Stimulated activated CD4-positive, alpha-beta T cell treated with anti-CD3 and anti-CD28 coated beads, Interleukin-15, amount 100 ng/mL, for 24 hours (primary cell): ENCODE measurements at regions not wholly inside any gene's neighbourhood (a gene's known extent, or its start where the extent isn't known, plus 50 kb on each side); places are given as distances from the start of the nearest gene placed in this dataset.
"Not testable (repeated sequence)": the region's sequence is repeated elsewhere in the genome, so short reads cannot be mapped to it uniquely, and the experiment has no call there.

Source experiments
- DNase-seq: peaks from one replicate; pipeline ENCODE4 v3.0.0-alpha.2; 2020

DNA sequence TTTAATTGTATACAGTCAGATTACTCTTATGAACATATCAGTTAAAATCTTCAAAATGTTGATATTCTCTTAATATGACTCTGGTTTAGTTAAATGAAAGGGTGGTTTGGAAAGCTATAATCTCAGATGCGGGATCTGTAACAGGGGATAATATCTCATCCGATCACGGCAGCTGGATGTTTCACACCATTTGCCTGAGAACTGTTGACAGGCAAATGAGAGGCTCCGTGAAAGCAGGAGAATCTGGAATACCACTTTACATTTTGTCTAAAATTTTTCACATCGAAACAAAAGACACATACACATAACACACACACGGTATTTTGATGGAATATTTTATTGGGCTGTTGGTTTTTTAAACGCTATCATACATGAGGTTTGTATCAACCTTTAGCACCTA, 518.6 kb upstream of the SLC39A10 start:
- no peak for DNase-seq

- not testable (repeated sequence) for DNase-seq
Measured at GRCh38 chr2:195125889-195126288, 531.1 kb upstream of the SLC39A10 start.

DNA sequence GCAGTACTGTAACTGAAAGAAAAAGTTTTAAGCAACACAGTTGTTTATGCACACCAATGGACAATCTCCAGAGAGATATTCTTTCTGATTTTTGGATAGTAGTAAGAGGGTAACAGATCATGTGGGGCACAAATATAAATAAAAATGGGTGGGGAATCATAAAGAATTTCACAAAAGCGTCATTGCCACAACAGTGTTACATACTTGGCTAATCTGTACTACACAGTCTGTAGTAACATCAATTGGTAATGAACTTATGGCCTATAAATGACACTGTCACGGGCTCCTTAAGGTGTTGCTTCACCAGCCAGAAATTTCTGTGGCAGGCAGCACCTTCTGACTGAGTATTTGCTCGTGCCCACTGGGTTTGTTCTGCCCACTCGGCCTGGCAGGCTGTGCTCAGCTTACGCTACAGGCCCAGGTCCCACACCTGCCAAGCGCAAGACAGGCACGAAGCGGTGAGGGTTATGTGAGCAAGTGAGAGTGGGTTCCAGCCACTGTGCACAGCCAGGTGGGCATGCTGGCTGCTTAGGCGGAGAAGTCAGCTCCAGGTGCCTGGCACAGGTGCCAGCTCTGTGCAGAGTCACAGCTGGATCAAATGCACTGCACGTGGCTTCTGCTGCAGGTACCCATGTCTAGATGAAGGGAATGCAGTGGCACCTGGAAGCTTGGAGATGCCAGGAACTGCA, 532.5 kb upstream of the SLC39A10 start:
- DNase-seq = no peak

DNA sequence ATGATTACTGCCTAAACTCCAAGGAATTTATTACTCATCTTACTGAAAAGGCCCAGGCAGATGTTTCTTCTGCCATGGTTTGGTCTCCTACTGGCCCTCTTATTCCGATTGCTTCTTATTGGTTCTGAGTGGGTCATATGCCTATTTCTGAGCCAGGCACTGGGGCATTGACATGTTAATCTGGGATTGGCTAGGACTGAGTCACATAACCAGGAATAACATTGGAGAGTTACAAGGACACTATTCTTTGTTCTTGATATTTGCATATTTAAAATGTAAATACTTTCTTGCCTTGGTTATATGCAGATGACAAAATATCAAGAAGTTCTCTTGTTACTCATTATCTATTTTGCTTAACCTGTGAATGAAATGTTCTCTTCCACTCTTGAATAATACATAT, 534.4 kb upstream of the SLC39A10 start:
- DNase-seq = no peak

GRCh38 chr2:195121341-195121740, 535.7 kb upstream of the SLC39A10 start:
- no peak for DNase-seq

DNA sequence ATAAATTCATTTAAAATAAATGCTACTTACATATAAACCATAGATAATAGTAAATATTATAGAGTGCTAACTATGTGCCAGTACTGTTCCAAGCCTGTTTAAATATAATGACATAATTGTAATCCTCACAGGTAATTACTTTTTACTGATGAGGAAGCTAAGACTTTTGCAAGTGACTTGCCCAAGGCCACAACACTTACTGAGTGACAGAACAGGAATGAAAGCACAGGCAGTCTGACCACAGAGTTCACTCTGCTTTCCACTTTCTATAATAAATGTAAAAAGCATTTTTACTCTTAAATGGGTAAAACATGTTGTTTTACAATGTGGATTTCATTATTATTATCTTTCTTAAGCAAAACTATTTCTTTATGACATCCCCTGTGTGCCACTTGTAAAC, 537.8 kb upstream of the SLC39A10 start:
- no peak for DNase-seq

DNA sequence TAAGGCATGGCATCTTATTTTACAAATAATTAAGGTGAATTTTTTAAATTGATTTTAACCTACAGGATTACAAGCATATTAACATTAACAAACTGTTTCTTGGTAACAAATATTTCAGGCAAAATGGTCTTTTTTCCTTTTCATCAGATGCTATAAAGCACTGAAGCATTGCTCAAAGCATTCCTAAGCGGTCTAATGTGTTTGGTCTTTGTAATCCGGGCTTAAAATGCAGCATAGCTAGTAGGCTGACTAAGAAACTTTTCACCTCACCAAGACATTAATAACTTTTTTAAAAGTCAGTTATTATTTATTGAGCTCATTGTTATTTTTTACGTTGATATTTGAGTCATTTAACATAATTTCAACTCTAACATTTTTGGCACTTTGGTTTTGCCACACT, 538.8 kb upstream of the SLC39A10 start:
- DNase-seq = no peak

DNA sequence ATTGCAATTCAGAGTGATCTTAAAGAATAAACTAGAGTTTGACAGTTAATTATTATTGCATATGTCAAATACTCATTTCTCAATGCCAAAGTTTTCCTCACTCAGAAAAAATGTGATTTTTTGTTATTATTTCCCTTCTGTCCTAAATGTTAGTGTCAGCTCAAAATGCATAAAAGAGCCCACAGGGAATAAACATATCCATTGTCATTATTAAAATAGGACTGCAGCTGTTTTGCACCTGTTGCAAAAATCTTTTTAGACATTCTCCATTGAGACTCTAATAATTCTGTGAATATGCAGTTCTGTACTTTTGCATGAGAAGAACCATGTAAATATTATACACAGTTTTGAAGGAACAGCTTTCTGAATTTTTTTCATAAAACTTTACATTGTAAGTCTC, 540.0 kb upstream of the SLC39A10 start:
- no peak for DNase-seq

- DNase-seq = no peak
Measured at GRCh38 chr2:195115738-195116137, 541.3 kb upstream of the SLC39A10 start.

- DNase-seq = no peak
Measured at GRCh38 chr2:195108182-195108581, 548.8 kb upstream of the SLC39A10 start.

- no peak for DNase-seq
Measured at GRCh38 chr2:195106681-195107380, 550.2 kb upstream of the SLC39A10 start.

DNA sequence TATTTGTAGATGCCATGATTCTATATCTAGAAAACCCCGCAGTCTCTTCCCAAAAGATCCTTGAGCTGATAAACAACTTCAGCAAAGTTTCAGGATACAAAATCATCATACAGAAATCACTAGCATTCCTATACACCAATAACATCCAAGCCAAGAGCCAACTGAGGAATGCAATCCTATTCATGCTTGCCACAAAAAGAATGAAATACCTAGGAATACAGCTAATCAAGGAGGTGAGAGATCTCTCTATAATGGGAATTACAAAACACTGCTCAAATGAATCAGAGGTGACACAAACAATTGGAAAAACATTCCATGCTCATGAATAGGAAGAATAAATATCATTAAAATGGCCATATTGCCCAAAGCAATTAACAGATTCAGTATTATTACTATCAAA, 551.4 kb upstream of the SLC39A10 start:
- no peak for DNase-seq

DNA sequence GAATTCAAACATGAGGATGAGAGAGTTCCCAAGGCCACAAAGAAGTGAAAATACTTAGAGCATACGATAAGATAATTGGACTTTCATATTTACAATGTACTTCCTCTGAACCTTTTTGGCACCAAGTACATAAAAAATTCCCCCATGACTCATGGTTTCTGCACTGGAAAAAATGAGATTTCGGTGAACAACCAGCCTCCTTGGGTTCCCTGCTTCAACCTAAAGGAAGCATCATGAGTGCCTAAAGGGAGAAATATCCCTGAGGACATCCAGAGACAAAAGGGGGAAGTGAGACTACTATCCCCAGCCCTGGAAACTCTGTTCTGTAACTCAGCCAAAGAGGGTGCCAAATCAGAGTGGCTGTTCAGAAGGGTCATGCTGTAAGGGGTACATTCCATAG, 562.7 kb upstream of the SLC39A10 start:
- DNase-seq = no peak

DNA sequence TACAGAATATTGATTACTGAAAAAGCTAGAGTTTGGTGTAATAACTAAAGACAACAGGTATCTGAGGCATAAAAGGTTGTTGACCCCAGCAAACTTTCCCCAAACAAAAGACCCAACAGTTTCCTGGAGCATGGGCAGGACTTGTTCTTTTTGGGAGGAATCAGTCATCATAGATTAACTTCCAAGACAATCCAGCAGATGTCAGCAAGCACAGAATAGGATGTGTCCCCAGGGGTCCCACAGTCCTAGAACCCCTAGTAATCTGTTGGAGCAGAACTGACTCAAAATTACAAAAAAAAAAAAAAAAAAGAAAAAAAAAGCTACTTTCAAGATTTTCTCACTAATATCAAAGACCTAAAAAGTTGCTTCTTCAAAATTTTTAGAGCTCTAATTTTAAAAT, 564.7 kb upstream of the SLC39A10 start:
- no peak for DNase-seq

DNA sequence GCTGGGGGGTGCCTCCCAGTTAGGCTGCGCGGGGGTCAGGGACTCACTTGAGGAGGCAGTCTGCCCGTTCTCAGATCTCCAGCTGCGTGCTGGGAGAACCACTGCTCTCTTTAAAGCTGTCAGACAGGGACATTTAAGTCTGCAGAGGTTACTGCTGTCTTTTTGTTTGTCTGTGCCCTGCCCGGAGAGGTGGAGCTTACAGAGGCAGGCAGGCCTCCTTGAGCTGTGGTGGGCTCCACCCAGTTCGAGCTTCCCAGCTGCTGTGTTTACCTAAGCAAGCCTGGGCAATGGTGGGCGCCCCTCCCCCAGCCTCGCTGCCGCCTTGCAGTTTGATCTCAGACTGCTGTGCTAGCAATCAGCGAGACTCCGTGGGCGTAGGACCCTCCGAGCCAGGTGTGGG, 584.2 kb upstream of the SLC39A10 start:
- not testable (repeated sequence) for DNase-seq

GRCh38 chr2:195057001-195057400, 600.0 kb upstream of the SLC39A10 start:
- no peak for DNase-seq

GRCh38 chr2:195055996-195056395, 601.0 kb upstream of the SLC39A10 start:
- DNase-seq = no peak

DNA sequence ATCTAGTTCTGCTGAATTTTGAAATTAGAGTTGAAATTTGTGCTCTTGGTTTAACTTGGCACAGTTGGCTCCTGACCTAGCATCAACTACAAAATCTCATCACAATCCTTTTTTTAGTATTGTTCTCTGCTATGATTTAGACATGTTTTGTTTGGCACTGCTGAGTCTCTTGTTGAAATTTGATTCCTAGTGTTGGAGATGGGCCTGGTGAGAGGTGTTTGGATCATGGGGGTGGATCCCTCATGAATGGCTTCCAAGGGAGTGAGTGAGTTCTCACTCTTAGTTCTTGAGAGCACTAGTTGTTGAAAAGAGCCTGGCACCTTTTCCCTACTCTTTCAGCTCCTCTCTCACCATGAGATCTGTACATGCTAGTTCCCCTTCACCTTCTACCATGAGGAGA, 605.6 kb upstream of the SLC39A10 start:
- no peak for DNase-seq

DNA sequence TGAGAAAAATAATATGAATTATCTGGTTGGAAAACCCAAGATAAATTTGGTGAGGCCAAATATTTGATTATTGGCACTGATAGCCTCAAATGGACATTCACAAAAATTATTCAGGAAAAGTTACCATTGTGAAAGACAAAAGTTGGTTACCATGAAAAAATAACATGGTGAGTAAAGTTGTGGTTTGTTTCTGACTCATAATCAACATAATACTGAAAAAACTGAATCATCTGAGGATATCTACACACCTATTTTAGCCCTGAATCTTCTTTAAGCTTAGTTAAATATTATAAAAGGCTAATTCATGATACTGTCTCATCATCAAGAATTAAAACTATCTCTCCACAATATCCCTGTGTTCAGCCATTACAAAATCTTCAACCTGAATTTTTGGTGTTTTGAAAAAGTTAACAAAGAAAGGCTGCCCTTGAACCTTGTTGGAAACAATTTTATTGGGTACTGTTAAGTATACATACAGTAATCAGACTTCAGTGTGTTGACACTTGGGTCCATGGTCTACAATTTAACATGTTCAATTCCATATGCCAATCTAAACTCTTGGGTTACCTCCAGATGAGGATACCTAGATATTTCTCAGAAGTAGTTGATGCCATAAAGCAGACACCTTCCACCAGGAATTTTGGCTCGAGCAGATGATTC, 607.5 kb upstream of the SLC39A10 start:
- no peak for DNase-seq

DNA sequence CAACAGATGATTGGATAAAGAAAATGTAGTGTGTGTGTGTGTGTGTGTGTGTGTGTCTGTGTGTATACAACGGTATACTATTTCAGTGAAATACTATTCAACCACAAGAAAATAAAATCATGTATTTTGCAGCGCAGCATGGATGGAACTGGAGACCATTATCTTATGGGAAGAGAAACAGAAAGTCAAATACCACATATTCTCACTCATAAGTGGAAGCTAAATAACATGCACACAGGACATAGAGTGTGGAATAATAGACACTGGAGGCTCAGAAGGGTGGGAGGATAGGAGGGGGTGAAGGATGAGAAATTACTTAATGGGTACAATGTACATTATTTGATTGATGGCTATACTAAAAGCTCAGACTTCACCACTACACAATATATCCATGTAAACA, 609.1 kb upstream of the SLC39A10 start:
- no peak for DNase-seq

GRCh38 chr2:195044801-195045200, 612.2 kb upstream of the SLC39A10 start:
- no peak for DNase-seq

- no peak for DNase-seq
Measured at GRCh38 chr2:195038153-195038552, 618.9 kb upstream of the SLC39A10 start.

DNA sequence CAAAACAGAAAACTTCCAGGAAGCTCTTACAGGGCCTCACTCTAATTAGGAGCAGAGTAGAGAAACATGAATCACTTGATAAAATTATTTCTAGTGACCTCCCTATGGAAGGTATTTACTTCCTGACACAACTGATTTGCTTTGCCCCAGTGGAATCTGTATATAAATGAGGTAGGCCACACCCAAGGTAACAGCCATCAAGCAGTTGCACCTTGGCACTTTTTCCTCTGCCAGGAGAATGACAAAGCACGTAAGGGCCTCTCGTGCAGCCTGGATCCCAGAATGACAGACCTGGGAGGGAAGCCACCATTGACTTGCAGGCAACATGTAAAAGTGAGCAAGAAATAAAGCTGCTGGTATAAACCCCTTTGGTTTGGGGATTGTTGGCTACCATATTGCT, 620.0 kb upstream of the SLC39A10 start:
- no peak for DNase-seq

DNA sequence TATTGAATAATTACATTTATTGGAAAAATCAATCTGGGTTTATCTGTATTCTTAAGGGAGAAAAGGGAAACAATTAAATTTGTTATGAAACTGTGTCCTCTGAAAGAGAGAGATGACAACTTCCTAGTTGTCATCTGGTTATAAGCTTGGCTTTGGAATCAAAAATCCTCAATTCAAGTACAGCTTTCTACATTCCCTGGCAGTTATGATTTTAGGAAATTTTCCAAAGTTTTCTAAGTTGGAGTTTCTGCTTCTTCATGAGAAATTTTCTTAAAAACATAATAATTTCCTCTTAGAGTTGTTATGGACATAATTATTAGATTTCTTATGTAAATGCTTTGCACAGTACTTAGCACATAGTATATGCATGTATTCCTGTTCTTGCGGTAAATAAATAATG, 625.6 kb upstream of the SLC39A10 start:
- no peak for DNase-seq
